Glomerular endothelial cell (primary cell): ENCODE measurements at regions not wholly inside any gene's neighbourhood (a gene's known extent, or its start where the extent isn't known, plus 50 kb on each side); places are given as distances from the start of the nearest gene placed in this dataset.
"Not testable (repeated sequence)": the region's sequence is repeated elsewhere in the genome, so short reads cannot be mapped to it uniquely, and the experiment has no call there.

Experiments
- DNase-seq: peaks from one replicate; pipeline ENCODE4 v3.0.0-alpha.2; 2011; ENCODE audit warnings: low read depth, low spot score; ENCODE audit errors: extremely low read depth

- no peak for DNase-seq
These were observed 282.5 kb upstream of the IRX4 start for GRCh38 chr5:2165203-2165602.

DNA sequence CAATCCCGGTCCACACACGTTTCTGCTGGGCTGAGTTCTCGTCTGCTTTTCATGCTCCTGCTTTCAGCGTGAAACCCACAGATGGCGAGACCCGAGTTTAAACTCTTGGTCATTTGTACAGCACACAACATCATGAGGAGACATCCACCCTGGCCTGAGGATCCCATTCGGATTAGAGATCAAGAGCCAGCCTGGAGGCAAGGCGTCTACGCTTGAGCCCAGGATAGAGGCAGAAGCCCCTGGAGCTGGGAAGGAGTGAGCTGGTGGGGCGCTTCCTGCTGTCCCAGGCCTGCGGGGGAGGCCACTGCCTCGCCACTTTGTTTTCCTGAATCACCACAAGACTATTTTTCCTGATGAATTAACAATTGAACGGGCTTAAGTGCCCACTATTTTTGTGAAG is 281.9 kb upstream of the IRX4 start:
- no peak for DNase-seq

DNA sequence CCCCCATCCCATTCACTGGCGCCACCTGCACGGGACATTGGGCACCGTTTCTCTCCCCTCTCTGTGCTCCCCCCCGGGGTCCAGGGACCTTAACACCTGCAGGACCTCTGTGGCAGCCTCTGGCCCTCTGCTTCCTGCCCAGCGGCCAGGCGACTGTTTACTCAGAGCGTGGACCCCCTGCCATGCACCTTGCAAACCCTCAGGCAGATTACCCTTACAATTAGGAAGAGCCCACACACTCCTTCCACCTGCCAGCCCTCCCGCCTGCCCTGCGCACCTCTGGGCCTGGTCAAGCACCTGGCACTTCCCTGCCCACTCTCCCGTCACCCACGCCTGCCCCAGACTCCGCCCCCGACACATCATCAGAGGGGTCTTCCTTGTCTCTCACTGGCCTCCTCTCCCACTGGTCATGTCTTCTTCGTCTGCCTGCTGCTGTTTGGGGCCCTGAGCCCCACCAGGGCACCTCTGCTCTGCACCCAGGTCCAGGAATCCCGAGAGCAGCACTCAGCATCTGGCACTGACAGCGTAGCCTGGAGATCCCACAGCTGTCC is 281.3 kb upstream of the IRX4 start:
- DNase-seq = no peak

GRCh38 chr5:2163060-2163856 is 280.5 kb upstream of the IRX4 start:
- DNase-seq = no peak

- DNase-seq = no peak
These were observed 278.1 kb upstream of the IRX4 start for GRCh38 chr5:2160811-2161210.

DNA sequence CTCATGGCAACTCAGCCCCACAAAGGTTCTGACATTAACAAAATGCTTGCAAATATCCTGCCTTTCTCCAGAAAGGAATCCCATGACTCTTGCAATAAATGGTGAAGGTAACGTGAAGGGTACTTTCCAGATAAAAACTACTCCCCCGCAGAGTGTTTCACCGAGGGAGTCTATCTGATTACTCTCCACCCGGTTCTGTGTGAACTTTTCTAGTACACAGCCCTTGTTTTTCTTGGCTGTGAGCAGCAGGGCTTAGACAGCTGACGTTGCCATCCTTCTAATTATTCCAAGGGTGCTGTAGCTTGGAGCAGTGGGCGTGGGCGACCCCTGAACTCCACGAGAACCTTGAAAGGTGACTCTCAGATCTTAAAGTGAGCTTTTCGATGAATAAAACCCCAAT is 276.0 kb upstream of the IRX4 start:
- no peak for DNase-seq

DNA sequence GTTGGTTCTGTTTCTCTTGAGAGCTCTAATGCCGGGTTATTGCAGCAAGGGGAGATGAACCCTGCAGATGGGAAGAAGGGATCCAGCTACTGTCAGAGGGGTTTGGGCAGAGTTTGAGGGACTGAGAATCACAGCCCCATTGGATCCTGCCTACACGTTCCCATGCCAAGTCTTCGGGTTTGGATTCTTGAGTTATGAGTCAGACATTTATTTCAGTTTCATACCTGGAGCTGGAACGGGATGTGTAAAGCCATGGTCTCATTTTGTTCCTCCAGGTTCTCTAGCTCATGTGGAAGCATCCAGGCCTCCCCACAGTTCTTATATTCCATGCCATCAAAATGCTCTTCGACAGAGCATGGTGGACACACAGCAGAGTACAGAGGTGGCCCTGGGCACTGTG is 275.4 kb upstream of the IRX4 start:
- no peak for DNase-seq

- no peak for DNase-seq
These were observed 274.6 kb upstream of the IRX4 start for GRCh38 chr5:2157372-2157771.

DNA sequence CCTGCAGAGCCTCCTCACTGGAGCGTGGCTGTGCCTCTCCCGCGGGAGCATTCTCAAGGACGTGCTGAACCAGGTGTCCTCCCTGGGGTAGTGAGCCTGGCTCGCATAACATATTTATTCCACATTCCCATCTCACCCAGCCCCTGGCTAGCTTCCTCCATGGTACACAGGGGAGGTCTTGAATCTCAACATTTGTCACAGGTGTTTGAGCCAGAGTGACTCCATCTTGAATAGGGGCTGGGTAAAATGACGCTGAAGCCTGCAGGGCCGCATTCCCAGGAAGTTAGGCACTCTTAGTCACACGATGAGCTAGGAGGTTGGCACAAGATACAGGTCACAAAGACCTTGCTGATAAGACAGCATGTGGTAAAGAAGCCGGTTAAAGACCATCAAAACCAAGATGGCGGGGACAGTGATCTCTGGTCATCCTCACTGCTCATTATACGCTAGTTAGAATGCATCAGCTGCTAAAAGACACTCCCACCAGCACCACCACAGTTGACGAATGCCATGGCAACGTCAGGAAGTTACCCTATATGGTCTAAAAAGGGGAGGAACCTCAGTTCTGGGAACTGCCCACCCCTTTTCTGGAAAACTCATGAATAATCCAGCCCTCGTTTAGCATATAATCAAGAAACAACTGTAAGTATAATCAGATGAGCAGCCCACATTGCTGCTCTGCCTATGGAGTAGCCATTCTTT is 273.8 kb upstream of the IRX4 start:
- no peak for DNase-seq

DNA sequence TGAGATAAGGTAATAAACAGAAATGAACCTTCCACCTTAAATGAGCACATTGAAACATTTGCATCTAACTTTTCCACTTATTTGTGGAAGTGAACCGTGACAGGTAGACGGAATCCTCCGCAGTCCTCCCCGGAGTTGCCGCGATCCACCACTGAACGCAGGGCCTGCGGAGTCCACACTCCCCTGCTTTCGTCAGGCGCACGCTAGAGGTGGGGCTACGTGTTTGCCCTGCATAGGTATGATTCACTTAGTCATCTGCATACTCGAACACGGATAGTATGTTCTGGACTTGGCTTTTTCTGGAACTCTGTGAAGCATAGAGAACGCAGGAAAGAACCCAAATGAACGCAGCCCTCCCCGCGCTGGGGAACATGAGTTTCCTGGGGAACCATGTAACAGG is 272.8 kb upstream of the IRX4 start:
- DNase-seq = no peak

DNA sequence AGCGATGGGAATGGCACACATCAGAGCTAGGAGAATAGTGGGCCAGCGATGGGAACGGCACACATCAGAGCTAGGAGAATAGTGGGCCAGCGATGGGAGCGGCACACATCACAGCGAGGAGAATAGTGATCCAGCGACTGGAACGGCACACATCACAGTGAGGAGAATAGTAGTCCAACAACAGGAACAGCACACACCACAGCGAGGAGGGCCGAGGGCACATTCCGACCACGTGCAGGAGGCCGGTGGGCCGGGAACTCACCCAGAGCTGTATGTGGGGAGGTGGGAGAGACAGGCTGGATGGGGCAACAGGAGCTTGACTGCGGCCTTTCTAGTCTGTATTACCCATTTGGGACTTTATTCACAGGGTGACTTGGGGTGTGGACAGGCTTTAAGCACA is 271.1 kb upstream of the IRX4 start:
- DNase-seq = no peak

GRCh38 chr5:2153350-2153749 is 270.6 kb upstream of the IRX4 start:
- no peak for DNase-seq

DNA sequence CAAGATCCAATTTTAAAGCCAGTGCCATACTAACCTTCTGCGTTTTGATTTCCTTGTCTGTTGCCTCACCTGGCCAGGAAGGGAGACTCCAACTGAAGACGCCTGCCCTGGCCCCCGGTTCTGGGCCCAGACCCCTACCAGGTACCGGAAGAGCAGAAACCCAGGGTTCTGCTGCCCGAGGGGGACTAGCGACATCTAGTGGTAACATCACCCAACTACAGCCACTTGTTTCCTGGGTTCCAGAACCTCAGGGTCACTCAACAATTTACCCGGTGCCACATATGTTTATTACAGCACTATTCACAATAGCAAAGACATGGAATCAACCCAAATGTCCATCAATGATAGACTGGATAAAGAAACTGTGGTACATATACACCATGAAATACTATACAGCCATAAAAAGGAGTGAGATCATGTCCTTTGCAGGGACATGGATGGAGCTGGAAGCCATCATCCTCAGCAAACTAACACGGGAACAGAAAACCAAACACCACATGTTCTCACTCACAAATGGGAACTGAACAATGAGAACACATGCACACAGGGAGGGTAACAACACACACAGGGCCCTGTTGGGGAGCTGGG is 268.7 kb upstream of the IRX4 start:
- DNase-seq = not testable (repeated sequence)

DNA sequence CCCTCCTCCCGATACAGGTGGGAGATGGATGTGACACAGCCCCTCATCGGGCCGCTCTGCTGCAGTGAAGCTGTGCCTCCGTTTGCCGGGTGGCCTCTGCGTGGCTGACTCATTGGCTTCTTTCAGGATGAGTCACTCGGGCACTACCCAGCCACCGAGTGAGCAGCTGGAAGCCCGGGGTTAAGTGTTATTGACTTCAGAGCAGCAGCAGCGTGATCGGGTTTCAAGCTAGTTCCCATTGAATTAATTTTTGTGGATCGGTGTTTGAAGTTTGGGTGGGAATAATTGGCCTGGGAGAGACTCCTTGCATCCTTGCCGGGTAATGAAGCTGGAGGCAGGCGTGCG is 266.4 kb upstream of the IRX4 start:
- no peak for DNase-seq

GRCh38 chr5:2148312-2149194 is 265.8 kb upstream of the IRX4 start:
- no peak for DNase-seq

DNA sequence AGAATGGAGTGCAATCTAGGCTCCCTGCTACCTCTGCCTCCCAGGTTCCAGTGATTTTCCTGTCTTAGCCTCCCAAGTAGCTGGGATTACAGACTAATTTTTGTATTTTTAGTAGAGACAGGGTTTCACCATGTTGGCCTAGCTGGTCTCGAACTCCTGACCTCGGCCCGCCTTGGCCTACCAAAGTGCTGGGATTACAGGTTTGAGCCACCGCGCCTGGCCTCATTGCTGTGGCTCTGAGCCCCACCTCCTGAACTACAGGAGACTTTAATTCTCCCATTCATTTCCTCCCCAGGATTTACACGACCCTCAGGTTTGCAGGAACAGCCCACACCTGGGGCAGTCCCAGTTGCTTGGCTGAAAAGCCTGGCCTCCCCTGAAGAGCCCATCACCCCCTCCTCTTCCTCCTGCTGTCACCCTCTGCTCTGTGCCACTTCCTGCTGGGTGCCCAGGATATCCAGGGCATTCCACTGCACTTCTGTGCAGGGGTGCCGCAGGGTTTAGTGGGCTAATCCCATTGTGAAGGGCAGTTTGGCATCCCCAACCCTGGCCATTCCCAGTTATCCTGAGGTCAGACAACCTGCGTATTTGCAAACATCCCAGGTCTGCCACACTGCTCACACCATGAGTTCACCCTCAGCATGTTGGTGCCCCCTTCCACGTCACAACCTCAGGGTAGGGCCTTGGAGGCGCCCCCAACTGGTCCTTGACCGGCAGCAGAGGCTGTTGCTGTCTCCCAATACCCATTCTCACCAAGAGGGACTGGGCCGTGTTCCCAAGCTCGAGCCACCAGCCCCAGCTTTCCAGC is 265.0 kb upstream of the IRX4 start:
- DNase-seq = no peak

DNA sequence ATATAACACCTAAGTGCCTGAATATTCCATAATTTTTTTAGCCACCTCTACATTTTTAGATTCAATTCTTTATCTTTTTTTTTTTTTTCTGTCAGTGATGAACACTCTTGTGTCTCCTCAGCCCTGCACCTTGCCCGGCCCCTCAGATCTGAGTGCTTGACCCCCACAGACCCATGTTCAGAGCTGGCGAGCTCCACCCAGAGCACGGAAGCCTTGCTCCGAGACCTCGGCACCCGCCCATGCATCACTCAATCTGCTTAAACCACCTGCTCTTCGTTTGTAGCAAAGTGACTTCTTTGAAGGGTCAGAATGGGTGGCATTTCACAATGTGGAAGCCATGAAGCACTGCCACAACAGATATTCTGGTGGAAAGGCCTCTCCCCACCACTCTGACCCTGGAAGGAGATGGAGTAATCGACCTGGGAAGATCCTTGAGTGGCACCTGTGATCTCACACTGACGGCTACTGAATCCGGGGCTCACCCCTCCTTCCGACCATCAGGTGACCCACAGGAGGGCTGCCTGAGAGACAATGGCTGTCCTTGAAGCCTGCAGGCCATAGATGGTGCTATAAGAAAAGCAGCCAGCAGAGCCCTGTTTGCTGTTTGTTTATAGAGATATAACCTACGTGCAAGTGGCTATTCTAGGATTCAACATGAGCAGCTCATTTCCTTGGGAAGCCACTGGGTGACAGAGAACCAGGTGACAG is 261.1 kb upstream of the IRX4 start:
- DNase-seq = no peak

GRCh38 chr5:2143088-2143487 is 260.4 kb upstream of the IRX4 start:
- no peak for DNase-seq

DNA sequence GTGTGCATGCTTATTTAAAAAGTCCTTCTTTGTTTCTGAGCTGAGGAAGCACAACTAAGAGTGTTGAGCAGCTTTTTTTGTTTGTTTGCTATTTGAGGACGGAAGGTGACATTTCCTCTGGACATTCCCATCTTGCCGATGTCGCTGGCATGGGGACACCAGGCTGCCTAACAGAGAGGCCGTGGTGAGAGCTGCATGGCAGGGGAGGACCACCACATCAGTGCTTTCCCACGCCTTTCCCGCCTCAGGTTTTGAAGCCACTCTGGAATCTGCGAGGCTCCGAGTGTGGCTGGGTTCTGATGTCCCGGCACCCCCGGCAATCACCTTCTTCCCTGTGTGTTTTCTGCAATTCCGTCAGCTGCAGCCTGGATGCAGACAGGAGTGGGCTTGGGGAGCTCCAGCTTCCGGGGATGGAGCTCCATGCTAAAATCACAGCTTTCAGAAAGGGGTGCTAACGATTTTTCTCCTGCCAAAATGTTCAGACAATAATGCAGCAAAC is 259.8 kb upstream of the IRX4 start:
- DNase-seq = no peak
